Activated CD8-positive, alpha-beta memory T cell treated with anti-CD3 and anti-CD28 coated beads, Interleukin-2, amount 50 U/mL, for 1 hour (primary cell): ENCODE measurements at regions not wholly inside any gene's neighbourhood (a gene's known extent, or its start where the extent isn't known, plus 50 kb on each side); places are given as distances from the start of the nearest gene placed in this dataset.
"Not testable (repeated sequence)": the region's sequence is repeated elsewhere in the genome, so short reads cannot be mapped to it uniquely, and the experiment has no call there.

Source experiments
- DNase-seq: peaks from one replicate; pipeline ENCODE4 v3.0.0-alpha.2; 2020; ENCODE audit errors: extremely low read depth

DNA sequence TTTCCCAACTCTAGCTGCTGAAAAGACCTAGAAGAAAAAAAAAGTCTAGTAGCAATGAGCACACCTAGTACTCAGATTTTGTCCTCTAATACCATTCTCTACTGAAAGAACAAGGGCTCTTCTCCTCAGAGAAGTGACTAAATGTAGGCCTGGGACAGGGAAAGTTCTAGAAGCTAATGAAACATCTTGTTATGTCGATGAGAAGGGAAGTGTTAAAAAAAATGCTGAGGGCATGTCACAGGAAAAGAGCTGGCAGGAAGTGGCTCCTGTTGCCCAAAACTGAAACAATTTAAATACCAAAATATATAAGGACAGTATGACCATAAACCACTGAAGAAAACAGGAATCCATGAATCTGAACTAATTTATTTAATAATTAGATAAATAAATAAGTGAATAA, 581.4 kb upstream of the TBL1XR1 start:
- DNase-seq: no peak

DNA sequence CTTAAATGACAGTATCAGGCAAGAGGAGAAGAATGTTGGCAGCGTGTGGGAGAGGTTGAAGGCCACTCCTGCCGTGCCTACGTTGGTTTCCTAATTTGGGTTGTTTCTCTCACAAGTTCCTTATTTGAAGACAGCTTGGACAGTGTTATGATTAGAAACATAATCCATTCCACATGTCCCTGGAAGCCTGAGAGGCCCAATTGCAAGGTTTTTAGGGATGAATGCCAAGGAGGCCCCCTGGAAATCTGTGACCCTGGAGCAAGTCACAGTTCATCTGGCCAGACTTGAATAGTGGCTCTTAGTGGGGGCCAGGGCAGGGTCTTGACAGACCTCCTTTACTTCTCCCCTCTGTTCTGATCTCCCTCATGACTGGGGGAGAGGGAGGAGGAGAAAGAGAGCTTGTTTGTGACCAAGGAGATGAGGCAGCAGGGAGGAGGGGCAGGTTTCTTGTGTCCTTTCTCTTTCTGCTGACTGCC, 584.4 kb upstream of the TBL1XR1 start:
- no peak for DNase-seq

DNA sequence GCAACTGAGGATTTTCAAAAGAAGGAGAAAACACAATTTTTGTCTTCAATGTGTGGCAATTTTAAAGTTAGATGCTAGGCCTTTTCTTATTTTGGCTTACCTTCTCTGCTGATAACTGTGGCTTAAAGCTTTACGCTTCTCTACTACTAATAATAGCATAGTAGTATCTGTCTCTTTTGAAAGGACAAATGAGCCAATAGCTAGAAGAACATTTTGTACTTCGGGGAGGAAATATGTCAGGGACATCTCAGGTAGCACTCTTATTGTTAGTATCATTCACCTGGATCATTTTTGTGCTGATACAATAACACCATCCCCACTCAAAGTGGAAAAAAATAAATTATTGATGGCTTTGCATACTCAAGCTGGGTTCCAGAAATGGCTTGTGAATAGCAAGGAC, 586.1 kb upstream of the TBL1XR1 start:
- no peak for DNase-seq

DNA sequence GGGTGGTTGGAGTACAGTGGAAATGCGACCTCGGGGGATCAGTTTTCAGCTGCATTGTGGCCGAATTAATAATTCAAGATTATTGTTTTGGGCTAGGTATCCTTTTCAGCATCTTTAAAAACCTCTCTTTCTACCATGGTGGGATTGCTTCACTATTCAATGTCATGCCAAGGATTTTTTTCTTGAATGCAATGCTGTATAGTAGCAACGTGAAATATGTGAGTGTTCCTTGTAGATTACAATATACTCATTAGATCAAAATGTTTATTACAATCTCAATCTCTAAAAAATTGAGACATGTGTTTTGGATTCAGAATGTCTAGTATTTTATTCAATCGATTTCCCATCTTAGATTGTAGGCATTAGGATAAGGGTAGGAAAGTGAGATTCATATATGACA, 586.5 kb upstream of the TBL1XR1 start:
- no peak for DNase-seq

DNA sequence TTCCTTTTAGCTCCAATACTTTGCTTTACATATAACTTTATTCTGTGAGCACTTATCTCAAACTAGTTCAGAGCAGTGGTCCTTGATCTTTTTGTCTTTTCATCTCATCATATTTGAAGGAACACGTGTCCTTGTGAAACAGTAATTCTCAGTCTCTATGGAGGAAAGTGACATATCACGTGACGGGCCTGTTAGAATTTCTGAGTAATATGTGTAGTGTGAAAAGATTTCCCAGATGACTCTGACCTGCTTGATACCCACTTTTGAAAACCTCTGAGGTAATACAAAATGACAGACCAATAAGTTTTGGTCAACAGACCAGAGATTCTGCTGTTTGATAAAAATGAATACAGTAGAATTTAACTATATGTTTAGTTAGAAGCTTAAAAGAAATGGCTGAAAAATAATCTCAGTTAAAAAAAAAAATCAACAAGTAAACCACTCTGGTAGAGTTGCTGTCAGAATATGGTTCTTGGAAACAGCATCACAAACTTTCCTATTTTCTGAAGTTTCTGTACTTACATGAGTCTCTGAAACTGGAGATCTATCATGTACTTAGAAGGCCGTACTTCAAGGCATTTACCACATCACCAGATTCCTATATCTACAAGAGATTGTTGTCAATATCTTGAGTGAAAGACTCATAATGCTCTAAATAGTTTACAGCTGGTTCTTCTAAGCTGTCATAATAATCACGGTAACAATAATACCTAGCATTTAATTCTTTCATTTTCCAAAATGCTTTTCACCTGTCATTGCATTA, 590.2 kb upstream of the TBL1XR1 start:
- DNase-seq: no peak

DNA sequence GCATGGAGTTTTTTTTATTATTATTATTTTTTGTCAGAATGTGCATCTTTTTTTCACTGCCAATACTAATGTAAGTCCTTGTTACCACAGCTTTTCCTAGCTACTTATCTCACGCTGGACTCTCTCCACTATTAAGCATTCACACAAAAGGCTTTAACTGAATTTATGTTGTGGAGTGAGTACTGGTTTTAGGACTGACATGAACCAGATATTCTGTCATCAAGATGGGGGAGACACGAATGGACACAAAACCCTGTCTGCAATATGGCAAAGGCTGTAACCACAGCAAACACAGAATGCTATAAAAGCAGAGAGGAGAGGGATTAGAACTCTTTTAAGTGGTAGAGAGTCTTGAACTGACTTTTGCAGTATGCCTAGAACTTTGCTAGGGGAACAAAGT, 592.2 kb upstream of the TBL1XR1 start:
- no peak for DNase-seq

DNA sequence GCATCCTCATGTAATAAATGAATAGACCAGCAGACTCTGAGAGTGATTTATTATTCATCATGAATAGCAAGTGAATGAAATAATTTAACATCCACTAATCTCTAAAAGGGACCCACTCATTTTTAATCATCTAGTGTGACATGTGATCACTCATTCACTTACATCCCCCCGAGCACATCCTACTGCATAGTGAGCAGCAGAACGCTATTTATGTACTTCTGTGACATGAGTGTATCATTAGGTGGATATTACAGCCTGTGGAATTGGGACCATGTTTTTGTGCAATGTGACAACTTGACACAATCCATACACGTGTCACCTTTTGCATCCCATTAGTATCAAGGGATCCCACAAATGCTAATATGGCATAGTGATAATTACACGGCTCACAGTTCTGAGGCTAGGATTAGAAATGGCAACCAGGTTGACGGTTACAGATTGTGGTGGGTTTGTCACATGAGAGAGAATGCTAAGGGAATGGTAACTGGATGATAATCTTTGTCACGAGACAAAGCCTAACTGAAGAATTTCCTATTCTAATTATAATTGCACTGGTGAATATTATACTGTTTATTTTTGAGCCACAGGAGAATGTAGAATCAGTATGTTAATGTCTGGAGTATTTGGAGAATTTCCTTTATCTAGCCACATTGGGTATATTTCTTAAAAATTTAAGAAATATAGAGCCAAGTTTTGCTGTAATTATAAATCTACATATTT, 595.2 kb upstream of the TBL1XR1 start:
- DNase-seq: no peak

DNA sequence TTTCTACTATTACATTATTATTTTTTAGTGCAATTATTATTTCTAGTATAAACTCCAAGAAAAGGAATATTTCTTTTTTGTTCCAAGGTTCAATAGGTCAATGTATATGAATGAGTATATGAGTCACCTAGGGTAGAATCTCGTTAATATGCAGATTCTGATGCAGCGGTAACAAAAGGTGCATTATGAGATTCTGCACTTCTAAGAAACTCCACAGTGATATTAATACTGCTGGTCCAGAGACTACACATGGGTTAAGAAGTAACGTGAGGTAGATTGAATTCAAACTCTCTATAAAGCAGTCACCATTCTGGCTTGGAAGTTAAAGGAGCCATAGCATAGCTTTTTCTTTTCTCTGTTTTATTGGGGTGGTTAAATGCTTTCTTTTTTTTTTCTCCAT, 596.2 kb upstream of the TBL1XR1 start:
- DNase-seq: no peak

DNA sequence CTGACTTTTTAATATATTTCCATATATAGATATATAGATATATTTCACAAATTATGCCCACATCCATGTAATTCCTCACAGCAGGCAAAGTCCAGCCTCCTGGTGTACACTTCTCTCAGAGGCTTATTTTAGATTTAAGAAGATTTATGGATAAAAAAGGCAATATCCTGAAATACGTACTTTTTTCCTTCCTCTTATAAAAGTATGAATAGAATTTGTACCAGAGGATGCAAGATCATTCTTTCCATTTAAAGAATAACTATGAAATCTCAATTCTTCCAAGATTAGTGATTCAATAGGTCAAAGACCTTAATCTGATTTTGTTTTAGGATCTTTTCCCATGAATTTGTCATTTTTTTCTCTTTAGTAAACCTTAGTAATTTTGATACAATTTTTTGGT, 597.9 kb upstream of the TBL1XR1 start:
- no peak for DNase-seq

DNA sequence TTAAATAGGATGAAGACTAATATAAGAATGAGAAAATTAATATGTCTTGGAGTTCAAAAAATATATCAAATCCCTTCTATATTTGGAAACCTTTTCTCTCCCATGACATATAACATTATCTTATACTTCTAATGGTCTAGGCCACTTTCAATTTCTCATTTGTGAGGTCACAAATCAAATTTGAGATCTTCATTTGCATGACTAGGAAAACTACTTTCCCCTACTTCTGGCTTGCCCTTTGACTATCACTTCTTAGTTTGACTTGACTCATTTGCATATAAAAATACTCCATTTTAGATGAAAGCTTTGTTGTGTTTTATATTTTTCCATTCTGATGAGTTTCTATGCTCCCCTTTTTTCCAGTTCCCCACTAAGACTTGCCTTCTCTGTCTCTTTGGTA, 598.6 kb upstream of the TBL1XR1 start:
- DNase-seq: no peak

DNA sequence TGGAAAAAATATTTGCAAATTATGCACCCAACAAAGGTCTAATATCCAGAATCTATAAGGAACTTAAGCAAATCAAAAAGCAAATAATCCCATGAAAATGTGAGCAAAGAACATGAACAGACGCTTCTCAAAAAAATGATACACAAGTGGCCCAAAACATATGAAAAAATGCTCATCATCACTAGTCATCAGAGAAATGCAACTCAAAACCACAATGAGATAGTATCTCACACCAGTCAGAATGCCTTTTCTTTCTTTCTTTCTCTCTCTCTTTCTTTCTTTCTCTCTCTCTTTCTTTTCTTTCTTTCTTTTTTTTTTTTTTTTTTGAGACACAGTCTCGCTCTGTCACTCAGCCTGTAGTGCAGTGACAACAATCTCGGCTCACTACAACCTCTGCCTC, 602.9 kb upstream of the TBL1XR1 start:
- not testable (repeated sequence) for DNase-seq

DNA sequence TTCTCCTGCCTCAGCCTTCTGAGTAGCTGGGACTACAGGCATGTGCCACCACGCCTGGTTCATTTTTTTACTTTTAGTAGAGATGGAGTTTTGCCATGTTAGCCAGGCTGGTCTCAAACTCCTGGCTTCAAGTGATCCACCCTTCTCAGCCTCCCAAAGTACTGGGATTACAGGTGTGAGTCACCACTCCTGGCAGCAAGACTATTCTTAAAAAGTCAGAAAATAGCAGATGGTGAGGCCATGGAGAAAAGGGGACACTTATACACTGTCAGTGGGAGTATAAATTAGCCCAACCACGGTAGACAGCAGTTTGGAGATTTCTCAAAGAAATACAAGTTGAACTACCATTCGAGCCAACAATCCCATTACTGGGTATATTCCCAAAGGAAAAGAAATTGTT, 603.3 kb upstream of the TBL1XR1 start:
- DNase-seq: no peak

DNA sequence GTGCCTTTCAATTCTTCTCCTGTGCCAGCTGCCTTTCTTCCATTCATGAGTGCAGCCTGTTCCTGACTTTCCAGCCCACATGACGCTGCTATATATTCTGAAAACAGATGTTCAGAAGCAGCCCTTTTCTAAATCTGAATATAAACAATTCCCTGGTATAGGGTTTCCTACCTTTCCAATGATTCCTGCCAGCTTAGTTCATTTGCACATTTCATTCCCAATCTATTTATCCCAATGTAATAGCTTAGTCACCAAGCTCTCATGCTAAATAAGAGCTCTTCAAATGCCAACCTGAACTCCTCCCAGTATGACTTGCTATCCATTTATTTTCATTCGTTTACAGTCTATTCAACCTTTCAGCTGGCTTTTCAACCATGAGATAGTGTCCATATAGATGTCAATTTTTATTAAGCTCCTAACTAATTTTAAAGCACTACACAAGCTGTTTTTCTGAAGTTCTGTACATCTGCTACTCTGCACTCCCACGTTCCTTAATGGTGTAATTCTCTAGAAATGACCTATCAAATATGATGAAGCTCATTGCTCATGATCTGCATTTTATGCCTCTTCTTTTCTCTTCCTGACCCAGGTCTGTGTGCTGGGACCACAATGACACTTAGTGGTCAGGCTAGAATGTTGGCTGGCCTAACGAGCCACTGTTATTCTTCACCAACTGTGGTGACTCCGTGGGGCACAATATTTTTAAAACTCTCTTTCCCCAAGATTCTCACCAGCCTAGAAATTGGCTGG, 605.0 kb upstream of the TBL1XR1 start:
- no peak for DNase-seq

DNA sequence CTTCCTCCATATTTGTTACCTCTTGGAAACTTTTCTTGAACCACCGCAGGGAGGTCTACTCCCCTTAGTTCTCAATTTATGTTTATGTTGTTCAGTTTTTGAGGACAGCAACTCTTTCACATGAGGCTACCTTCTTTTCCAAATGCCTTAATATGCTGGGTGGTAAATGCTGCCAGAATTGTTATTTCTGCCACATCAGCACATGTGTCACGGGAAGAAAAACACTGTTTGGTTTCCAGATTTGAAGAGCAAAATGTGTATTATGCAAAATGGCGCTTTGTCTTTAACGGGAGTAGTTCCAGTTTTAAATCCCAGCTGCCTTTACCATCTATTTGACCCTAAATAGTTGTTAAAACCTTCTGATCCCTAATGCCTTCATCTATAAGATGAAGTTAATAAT, 606.2 kb upstream of the TBL1XR1 start:
- DNase-seq: no peak

DNA sequence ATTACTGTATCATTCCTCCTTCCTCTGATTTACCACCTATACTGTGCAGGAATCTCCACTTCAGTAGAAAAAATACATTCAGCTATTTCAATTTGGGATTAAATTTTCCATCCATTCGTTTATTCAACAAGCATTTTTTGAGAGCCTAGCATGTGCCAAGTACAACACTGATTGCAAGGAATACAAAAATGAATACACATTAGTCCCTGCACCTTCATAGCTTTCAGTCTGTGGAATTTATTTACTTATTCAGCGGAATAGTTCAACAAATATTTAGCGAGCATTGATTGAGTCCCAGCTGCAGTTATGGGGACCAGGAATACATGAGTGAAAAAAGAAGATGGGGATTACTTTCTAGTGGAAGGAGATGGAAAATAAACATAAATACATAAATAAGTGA, 606.8 kb upstream of the TBL1XR1 start:
- DNase-seq: no peak

DNA sequence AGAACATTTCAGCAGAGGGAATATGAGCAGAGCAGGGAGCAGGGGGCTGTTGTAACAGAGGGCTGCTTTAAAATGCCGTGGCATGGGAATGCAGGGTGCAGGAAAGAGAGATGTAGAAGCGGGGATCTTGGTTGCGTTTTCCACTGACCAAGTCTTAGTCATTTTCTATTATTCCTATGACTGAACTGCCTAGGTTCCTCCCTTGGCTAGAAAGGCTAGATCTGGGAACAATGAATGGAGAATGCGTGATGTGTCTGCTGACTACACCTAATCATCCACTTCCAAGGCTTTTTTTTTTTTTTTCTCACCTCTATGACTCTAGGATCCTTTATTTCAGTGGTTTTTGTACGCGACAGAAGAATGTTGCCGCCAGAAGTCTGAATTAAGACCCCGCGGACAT, 607.4 kb upstream of the TBL1XR1 start:
- DNase-seq: no peak

DNA sequence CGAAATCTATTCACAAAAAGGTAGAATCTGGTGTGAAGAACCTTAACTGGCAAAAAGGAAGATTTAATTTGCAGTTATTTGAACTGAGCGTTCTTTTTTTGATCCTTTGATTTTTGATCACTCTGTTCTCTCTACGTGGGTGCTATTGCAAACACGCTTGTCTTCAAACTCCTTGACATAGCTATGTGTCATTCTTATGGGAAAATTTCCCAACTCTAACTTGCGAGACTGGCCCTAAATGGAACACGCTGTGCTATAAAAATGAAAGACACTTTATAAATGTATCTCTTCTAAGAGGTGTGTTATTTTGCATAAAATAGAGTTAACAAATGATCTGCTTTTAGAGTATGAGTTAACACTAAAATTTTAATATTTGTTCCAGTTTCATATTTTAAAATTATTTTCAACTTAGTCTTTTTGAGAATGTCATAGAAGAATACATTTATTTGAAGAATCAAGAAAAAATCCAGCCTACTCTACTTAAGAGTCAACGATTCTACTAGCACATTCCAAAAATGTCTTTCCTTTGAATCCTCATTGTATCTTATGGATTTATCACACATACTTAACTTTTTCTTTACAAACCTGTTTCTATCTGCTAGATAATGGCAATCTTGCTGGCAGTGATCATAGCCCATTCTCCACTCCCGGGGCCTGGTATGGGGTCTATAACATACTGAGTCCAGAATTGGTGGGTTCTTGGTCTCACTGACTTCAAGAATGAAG, 610.0 kb upstream of the TBL1XR1 start:
- DNase-seq: no peak

DNA sequence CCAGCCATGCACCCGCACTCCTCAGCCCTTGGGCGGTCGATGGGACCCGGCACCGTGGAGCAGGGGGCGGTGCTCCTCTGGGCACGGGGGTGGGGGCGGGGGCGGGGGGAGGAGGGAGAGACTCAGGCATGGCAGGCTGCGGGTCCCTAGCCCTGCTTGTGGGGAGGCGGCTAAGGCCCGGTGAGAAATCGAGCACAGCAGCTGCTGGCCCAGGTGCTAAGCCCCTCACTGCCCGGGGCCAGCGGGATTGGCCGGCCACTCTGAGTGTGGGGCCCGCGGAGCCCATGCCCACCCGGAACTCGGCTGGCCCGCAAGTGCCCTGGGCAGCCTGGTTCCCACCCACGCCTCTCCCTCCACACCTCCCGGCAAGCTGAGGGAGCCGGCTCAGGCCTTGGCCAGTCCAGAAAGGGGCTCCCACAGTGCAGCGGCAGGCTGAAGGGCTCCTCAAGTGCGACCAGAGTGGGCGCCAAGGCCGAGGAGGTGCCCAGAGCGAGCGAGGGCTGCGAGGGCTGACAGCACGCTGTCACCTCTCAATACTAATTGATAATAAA, 611.7 kb upstream of the TBL1XR1 start:
- DNase-seq: not testable (repeated sequence)

DNA sequence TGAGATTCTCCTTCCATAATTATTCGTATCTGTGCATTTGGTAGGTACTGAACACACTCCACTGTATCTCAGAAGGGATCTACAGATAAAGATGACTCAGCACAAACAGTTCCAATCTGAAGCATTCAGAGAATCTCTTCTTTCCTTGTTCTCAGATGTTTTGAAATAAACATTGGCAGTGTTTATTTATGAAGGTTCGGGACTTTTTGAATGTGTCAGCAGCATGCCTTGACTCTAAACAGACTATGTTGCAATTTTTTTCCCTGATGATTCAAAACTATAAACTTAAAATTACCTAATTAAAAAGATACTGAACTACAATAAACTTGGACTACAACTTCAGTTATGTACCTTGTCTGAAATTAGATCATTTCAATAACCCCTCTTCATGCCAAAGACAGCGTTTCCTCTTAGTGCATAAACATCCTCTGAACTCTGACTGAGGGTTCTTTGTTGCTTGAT, 612.9 kb upstream of the TBL1XR1 start:
- DNase-seq: no peak

DNA sequence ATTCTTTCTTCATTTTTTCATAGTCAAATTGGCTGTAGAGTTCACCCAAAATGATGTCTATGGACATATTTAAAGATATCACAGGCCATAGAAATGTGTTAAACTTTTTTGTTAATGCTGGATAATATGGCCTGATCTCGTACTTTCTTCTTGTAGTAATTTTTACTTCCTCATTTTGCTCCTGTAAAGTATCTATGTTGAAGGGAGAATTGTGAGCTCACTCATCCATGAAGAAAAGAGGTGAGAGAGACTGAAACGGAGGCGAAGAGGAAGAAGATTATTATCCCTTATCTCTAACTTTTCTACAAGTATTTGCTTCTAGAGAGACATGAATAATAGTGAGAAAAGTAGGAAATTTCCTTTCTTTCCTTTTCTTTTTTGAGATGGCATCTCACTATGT, 613.8 kb upstream of the TBL1XR1 start:
- DNase-seq: no peak

DNA sequence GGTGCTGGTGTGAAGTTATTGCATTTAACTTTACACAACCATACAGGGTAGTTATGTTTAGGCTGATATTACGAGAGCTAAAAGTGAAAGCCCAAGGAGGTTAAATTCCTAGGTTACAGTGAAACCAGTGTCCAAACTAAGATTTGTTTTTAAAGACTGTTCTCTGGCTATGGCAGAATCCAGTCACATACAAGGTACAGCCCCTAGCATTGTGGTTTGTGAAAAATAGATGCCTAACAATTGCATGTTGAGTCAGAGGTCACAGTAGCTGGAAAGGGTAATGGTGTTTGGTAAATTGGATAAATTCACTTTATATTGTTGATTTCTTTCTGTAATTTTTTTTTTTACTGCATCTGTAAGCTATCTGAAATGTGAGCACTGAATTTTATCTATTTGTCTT, 614.6 kb upstream of the TBL1XR1 start:
- no peak for DNase-seq

DNA sequence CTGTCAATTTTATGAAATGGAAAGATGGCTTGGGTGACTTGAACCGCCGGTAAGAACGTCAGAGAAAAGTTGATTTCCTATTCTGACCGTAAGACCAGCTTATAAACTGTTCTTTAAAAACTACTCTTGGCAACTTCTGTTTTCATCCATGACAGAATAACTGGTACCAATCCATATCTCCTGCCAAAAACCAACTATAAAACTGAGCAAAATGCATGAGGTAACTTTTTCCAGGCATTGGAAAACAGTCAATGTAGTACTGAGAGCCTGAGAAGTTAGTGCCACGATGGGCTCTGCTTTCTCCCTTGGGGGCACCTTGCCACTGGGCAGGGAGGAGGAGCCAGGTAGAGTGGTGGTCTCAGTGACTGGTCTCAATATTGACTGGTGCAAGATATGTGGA, 615.2 kb upstream of the TBL1XR1 start:
- no peak for DNase-seq
